ENCODE measurements at regions not wholly inside any gene's neighbourhood (a gene's known extent, or its start where the extent isn't known, plus 50 kb on each side); places are given as distances from the start of the nearest gene placed in this dataset.

DNA sequence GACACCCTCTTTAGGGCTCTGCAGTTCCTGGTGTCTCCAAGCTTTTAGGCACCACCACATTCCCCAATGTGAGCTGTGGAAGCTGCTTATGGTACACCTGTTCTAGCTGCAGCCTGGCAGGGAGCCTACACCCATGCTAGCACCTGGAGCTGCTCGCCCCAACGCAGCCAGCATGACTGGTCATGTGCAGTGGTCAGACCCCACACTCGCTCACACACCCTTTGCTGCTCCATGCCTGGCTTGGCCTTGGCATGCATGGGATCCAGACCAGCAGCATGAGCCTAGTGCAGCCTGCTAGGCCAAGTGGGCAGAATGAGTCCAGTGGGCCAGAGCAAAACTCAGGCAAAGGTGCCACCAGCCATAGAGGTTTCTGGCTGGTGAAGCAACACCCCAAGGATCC, 86.4 kb upstream of the OSBPL8 start:
- TF ChIP-seq SPI1 (IDR thresholded peaks at IDR 0.05; ENCODE audit: borderline replicate concordance, low read depth) (no peak), GABPA (IDR thresholded peaks at IDR 0.05; ENCODE audit: low read depth) (no peak), CTCF (IDR thresholded peaks at IDR 0.05; ENCODE audit: insufficient read depth, low read length) (no peak), POLR2AphosphoS5 (IDR thresholded peaks at IDR 0.05; ENCODE audit: low read depth) (no peak)
- TF ChIP-seq, protein P1, sequence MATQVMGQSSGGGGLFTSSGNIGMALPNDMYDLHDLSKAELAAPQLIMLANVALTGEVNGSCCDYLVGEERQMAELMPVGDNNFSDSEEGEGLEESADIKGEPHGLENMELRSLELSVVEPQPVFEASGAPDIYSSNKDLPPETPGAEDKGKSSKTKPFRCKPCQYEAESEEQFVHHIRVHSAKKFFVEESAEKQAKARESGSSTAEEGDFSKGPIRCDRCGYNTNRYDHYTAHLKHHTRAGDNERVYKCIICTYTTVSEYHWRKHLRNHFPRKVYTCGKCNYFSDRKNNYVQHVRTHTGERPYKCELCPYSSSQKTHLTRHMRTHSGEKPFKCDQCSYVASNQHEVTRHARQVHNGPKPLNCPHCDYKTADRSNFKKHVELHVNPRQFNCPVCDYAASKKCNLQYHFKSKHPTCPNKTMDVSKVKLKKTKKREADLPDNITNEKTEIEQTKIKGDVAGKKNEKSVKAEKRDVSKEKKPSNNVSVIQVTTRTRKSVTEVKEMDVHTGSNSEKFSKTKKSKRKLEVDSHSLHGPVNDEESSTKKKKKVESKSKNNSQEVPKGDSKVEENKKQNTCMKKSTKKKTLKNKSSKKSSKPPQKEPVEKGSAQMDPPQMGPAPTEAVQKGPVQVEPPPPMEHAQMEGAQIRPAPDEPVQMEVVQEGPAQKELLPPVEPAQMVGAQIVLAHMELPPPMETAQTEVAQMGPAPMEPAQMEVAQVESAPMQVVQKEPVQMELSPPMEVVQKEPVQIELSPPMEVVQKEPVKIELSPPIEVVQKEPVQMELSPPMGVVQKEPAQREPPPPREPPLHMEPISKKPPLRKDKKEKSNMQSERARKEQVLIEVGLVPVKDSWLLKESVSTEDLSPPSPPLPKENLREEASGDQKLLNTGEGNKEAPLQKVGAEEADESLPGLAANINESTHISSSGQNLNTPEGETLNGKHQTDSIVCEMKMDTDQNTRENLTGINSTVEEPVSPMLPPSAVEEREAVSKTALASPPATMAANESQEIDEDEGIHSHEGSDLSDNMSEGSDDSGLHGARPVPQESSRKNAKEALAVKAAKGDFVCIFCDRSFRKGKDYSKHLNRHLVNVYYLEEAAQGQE (IDR thresholded peaks at IDR 0.05; ENCODE audit: insufficient replicate concordance, low read depth), result no peak
- H3K27ac ChIP-seq (replicated peaks), result no peak overlapping the region
- H3K27me3 ChIP-seq (ENCODE audit: insufficient read depth, poor library complexity, severe bottlenecking), result peaks cover 2% of the 10 kb centered on the region
- H3K4me3 ChIP-seq (replicated peaks; ENCODE audit: insufficient read depth, low read length), result no peak overlapping the region
- no peak for DNase-seq (ENCODE audit: low read depth in 1 of 2, low spot score in 1 of 2)

GRCh38 chr12:76646366-76646765, 86.8 kb upstream of the OSBPL8 start:
- peaks cover 2% of the 10 kb centered on the region for H3K27me3 ChIP-seq (ENCODE audit: insufficient read depth, poor library complexity, severe bottlenecking)
- no peak overlapping the region for H3K4me3 ChIP-seq (replicated peaks; ENCODE audit: insufficient read depth, low read length)
- no peak overlapping the region for H3K27ac ChIP-seq (replicated peaks)
- TF ChIP-seq SPI1 (IDR thresholded peaks at IDR 0.05; ENCODE audit: borderline replicate concordance, low read depth) (no peak), CTCF (IDR thresholded peaks at IDR 0.05; ENCODE audit: insufficient read depth, low read length) (no peak), POLR2AphosphoS5 (IDR thresholded peaks at IDR 0.05; ENCODE audit: low read depth) (no peak), GABPA (IDR thresholded peaks at IDR 0.05; ENCODE audit: low read depth) (no peak)
- TF ChIP-seq, protein P1 (IDR thresholded peaks at IDR 0.05; ENCODE audit: insufficient replicate concordance, low read depth), result no peak
- no peak for DNase-seq (ENCODE audit: low read depth in 1 of 2, low spot score in 1 of 2)

GRCh38 chr12:76649099-76649498, 89.5 kb upstream of the OSBPL8 start:
- Histone ChIP-seq H3K27ac (replicated peaks) (no peak overlapping the region), H3K27me3 (ENCODE audit: insufficient read depth, poor library complexity, severe bottlenecking) (peaks cover 2% of the 10 kb centered on the region), H3K4me3 (replicated peaks; ENCODE audit: insufficient read depth, low read length) (no peak overlapping the region)
- no peak for DNase-seq (ENCODE audit: low read depth in 1 of 2, low spot score in 1 of 2)
- TF ChIP-seq CTCF (IDR thresholded peaks at IDR 0.05; ENCODE audit: insufficient read depth, low read length) (no peak), POLR2AphosphoS5 (IDR thresholded peaks at IDR 0.05; ENCODE audit: low read depth) (no peak), GABPA (IDR thresholded peaks at IDR 0.05; ENCODE audit: low read depth) (no peak), SPI1 (IDR thresholded peaks at IDR 0.05; ENCODE audit: borderline replicate concordance, low read depth) (no peak)
- TF ChIP-seq, protein P1 (IDR thresholded peaks at IDR 0.05; ENCODE audit: insufficient replicate concordance, low read depth), result no peak

Measured in HL-60 (cell line).